HUES48 (cell line): ENCODE measurements at regions not wholly inside any gene's neighbourhood (a gene's known extent, or its start where the extent isn't known, plus 50 kb on each side); places are given as distances from the start of the nearest gene placed in this dataset.

Experiments
- H3K27ac ChIP-seq: one replicate; pipeline ENCODE4 v1.7.0; 2013; ENCODE audit warnings: low read depth, low read length, inconsistent platforms
- H3K27me3 ChIP-seq: 2 replicates; pipeline ENCODE4 v1.6.1; 2013; ENCODE audit warnings: mild to moderate bottlenecking, low read length; ENCODE audit not compliant: control insufficient read depth, insufficient read depth
- H3K36me3 ChIP-seq: 2 replicates; pipeline ENCODE4 v1.6.1; 2013; ENCODE audit warnings: low read length; ENCODE audit not compliant: control insufficient read depth, insufficient read depth
- H3K4me1 ChIP-seq: 2 replicates; pipeline ENCODE4 v1.6.1; 2013; ENCODE audit warnings: mild to moderate bottlenecking, low read length; ENCODE audit not compliant: control insufficient read depth, insufficient read depth
- H3K4me3 ChIP-seq: 2 replicates; pipeline ENCODE4 v1.5.1; 2013; ENCODE audit warnings: mild to moderate bottlenecking, low read depth, low read length
- H3K9ac ChIP-seq: 2 replicates; pipeline ENCODE4 v1.6.1; 2013; ENCODE audit warnings: mild to moderate bottlenecking, low read depth, low read length, moderate library complexity
- H3K9me3 ChIP-seq: 2 replicates; pipeline ENCODE4 v1.6.1; 2013; ENCODE audit warnings: low read length; ENCODE audit not compliant: control insufficient read depth, insufficient read depth

GRCh38 chr7:113649556-113649955 is 269.3 kb downstream of the PPP1R3A start:
- peaks cover 25% of the 10 kb centered on the region for H3K9me3 ChIP-seq
- no peak overlapping the region for H3K27ac ChIP-seq
- no peaks in the 10 kb centered on the region for H3K27me3 ChIP-seq
- no peak overlapping the region for H3K9ac ChIP-seq
- H3K36me3 ChIP-seq = no peaks in the 10 kb centered on the region
- H3K4me1 ChIP-seq = no peaks in the 10 kb centered on the region
- H3K4me3 ChIP-seq = no peak overlapping the region

- Histone ChIP-seq H3K36me3 (no peaks in the 10 kb centered on the region), H3K4me3 (no peak overlapping the region), H3K9me3 (peaks cover 41% of the 10 kb centered on the region), H3K9ac (no peak overlapping the region), H3K27me3 (no peaks in the 10 kb centered on the region), H3K4me1 (no peaks in the 10 kb centered on the region), H3K27ac (no peak overlapping the region)
Measured at GRCh38 chr7:113639221-113639620, 279.6 kb downstream of the PPP1R3A start.

- Histone ChIP-seq H3K27ac (no peak overlapping the region), H3K27me3 (no peaks in the 10 kb centered on the region), H3K4me3 (no peak overlapping the region), H3K36me3 (no peaks in the 10 kb centered on the region), H3K9me3 (peaks cover 49% of the 10 kb centered on the region), H3K4me1 (no peaks in the 10 kb centered on the region), H3K9ac (no peak overlapping the region)
Measured at GRCh38 chr7:113636727-113637421, 281.9 kb downstream of the PPP1R3A start.

- no peaks in the 10 kb centered on the region for H3K4me1 ChIP-seq
- H3K9ac ChIP-seq = no peak overlapping the region
- no peak overlapping the region for H3K27ac ChIP-seq
- H3K36me3 ChIP-seq = no peaks in the 10 kb centered on the region
- H3K9me3 ChIP-seq = peaks cover 46% of the 10 kb centered on the region
- no peaks in the 10 kb centered on the region for H3K27me3 ChIP-seq
- no peak overlapping the region for H3K4me3 ChIP-seq
Measured at GRCh38 chr7:113635492-113635891, 283.3 kb downstream of the PPP1R3A start.

- H3K4me3 ChIP-seq = no peak overlapping the region
- peaks cover 48% of the 10 kb centered on the region for H3K9me3 ChIP-seq
- no peaks in the 10 kb centered on the region for H3K27me3 ChIP-seq
Measured at GRCh38 chr7:113633073-113633472, 285.7 kb downstream of the PPP1R3A start.

GRCh38 chr7:113628948-113629847 is 289.6 kb downstream of the PPP1R3A start:
- Histone ChIP-seq H3K4me3 (no peak overlapping the region), H3K27ac (no peak overlapping the region), H3K4me1 (no peaks in the 10 kb centered on the region), H3K9me3 (peaks cover 37% of the 10 kb centered on the region), H3K27me3 (no peaks in the 10 kb centered on the region), H3K36me3 (no peaks in the 10 kb centered on the region), H3K9ac (no peak overlapping the region)

More at GRCh38 chr7:113633073-113633472, 285.7 kb downstream of the PPP1R3A start:
- no peaks in the 10 kb centered on the region for H3K4me1 ChIP-seq
- no peaks in the 10 kb centered on the region for H3K36me3 ChIP-seq
- no peak overlapping the region for H3K9ac ChIP-seq
- H3K27ac ChIP-seq = no peak overlapping the region

GRCh38 chr7:113625494-113626102 is 293.2 kb downstream of the PPP1R3A start:
- Histone ChIP-seq H3K27me3 (no peaks in the 10 kb centered on the region), H3K4me3 (no peak overlapping the region), H3K4me1 (no peaks in the 10 kb centered on the region), H3K9me3 (peaks cover 48% of the 10 kb centered on the region), H3K27ac (no peak overlapping the region), H3K36me3 (no peaks in the 10 kb centered on the region), H3K9ac (no peak overlapping the region)

- H3K9ac ChIP-seq = no peak overlapping the region
- no peaks in the 10 kb centered on the region for H3K4me1 ChIP-seq
- no peak overlapping the region for H3K27ac ChIP-seq
- H3K36me3 ChIP-seq = no peaks in the 10 kb centered on the region
- H3K27me3 ChIP-seq = no peaks in the 10 kb centered on the region
- peaks cover 58% of the 10 kb centered on the region for H3K9me3 ChIP-seq
- no peak overlapping the region; the same call in 1 of the 2 replicates for H3K4me3 ChIP-seq
Measured at GRCh38 chr7:113622796-113623195, 296.0 kb downstream of the PPP1R3A start.

GRCh38 chr7:113610572-113610971 is 308.2 kb downstream of the PPP1R3A start:
- Histone ChIP-seq H3K9me3 (peaks cover 7% of the 10 kb centered on the region), H3K4me1 (no peaks in the 10 kb centered on the region), H3K9ac (no peak overlapping the region), H3K27ac (no peak overlapping the region), H3K4me3 (no peak overlapping the region), H3K27me3 (no peaks in the 10 kb centered on the region), H3K36me3 (no peaks in the 10 kb centered on the region)

- no peak overlapping the region for H3K27ac ChIP-seq
- H3K4me1 ChIP-seq = no peaks in the 10 kb centered on the region
- no peaks in the 10 kb centered on the region for H3K27me3 ChIP-seq
- H3K9me3 ChIP-seq = peaks cover 6% of the 10 kb centered on the region
- no peak overlapping the region for H3K9ac ChIP-seq
- no peak overlapping the region for H3K4me3 ChIP-seq
- H3K36me3 ChIP-seq = no peaks in the 10 kb centered on the region
Measured at GRCh38 chr7:113608782-113609181, 310.0 kb downstream of the PPP1R3A start.

- no peaks in the 10 kb centered on the region for H3K27me3 ChIP-seq
- H3K9me3 ChIP-seq = peaks cover 3% of the 10 kb centered on the region
- H3K4me3 ChIP-seq = no peak overlapping the region
- H3K4me1 ChIP-seq = no peaks in the 10 kb centered on the region
- no peaks in the 10 kb centered on the region for H3K36me3 ChIP-seq
- no peak overlapping the region for H3K9ac ChIP-seq
- no peak overlapping the region for H3K27ac ChIP-seq
Measured at GRCh38 chr7:113606325-113606724, 312.5 kb downstream of the PPP1R3A start.
